COLO668 (cell line): ENCODE measurements at regions not wholly inside any gene's neighbourhood (a gene's known extent, or its start where the extent isn't known, plus 50 kb on each side); places are given as distances from the start of the nearest gene placed in this dataset.
A peak's percentile ranks its signal among the peaks of the same experiment; 100 is the strongest.

Experiments used
- DNase-seq: peaks from one replicate; lab custom pipeline; 2025; ENCODE audit not compliant: unreplicated experiment; lab: John Stamatoyannopoulos, UW

DNA sequence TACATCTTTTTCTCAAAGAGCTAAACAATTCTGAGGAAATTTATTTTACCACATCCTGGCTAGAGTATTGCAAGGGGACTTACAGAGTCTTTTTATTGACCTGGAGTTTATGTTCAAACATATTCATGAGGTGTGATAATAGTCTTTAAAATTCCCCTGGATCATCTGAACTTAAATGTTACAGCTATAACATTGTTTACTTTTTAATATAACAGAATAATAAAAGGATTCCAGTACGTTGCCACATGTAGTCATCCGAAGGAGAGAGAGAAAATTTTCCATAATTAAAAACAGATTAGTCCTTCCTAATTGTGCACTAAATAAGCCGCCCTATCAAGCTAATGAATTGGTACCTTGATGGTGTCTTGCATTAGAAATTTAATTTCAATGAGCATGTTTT is 765.4 kb upstream of the MAP3K7 start:
- DNase-seq: no peak

DNA sequence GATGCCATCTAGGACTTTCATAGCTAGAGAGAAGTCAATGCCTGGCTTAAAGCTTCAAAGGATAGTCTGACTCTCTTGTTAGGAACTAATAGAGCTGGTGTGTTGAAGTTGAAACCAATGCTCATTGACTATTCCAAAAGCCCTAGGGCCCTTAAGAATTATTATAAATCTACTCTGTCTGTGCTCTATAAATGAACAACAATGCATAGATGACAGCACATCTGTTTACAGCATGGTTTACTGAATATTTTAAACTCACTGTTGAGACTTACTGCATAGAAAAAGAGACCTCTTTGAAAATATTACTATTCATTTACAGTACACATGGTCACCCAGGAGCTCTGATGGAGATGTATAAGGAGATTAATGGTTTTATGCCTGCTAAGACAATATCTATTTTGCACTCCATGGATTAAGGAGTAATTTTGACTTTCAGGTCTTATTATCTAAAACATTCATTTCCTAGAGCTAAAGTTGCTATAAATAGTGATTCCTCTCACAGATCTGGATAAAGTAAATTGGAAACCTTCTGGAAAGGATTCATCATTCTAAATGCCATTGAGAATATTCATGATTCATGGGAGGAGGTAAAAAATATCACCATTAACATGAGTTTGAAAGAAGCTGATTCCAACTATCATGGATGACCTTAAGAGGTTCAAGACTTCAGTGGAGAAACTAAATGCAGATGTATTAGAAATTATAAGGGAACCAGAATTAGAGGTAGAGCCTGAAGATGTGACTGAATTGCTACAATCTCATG is 763.5 kb upstream of the MAP3K7 start:
- no peak for DNase-seq

DNA sequence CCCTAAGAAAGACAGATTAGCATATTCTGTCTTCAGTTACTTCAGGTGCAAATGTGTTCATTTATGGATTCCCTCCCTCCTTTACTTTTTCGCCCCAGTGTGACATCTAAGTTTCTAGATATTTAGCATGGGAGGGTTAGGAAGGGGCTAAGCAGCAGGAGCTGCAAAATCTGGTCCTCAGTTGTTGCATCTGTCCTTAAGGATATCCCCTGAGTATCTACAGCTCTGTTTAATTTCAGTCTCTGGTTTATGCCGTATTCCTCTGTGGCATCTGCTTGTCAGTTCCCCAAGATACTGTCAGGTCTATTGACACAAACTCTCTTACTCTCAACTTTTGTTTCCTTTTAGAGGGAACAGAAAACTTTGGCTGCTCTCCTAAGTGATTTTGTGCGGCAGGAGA is 754.6 kb upstream of the MAP3K7 start:
- DNase-seq: no peak

- DNase-seq: no peak
These were observed 754.1 kb upstream of the MAP3K7 start for GRCh38 chr6:91340896-91341395.

DNA sequence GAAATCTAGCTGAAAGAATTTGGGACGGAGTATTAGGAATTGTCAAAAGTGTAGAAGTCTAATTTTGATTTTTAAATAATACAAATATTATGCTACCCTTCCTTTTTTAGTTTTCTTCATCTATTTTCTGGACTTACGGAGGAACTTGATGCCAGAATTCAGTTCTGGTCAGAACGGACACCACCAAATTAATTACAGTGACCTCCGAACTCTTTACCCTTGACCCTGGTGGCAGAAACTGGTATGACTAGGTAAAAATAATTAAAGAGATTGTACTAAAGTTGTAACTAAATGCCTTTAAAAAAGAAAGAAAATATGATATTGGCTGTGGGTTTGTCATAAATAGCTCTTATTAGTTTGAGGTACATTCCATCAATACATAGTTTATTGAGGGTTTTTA is 751.1 kb upstream of the MAP3K7 start:
- no peak for DNase-seq

DNA sequence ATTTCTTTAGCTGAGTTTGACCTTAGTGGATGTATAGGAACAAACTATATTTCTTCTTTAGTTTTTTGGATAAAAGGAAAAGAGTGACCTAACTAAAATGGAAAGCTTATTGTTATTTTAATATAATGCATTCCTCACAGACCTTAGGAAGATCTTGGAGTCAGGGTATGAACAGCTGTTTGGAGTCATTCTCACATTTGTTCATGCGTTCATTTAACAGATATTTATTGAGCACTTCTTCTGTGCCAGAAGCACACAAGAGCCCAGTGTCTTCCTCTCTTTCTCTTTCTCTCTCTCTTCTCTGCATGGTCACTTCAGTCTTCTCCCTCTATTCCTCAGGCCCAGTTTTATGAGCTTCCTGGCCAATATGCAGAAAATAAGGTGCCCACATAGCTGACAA is 744.0 kb upstream of the MAP3K7 start:
- no peak for DNase-seq

GRCh38 chr6:91328241-91328640 is 741.4 kb upstream of the MAP3K7 start:
- no peak for DNase-seq

DNA sequence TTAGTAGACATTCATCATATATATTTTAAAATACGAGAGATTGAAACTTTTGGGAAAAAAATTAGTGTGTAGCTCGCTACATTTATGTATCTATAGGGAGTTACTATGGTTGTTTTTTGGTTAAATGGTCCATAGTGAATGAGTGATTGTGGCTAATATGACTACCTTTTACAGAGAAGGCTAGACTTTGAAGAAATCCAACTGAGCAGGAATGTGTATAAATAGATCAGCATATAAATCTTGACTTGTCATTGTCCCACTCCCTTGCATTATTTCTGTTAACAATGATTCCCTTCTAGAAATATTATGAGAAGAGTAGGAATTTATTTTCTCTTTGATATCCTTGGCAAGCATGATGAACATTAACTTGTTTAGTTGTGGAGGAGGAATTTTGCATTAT is 737.8 kb upstream of the MAP3K7 start:
- DNase-seq: no peak

- DNase-seq: no peak
These were observed 731.1 kb upstream of the MAP3K7 start for GRCh38 chr6:91317984-91318383.

DNA sequence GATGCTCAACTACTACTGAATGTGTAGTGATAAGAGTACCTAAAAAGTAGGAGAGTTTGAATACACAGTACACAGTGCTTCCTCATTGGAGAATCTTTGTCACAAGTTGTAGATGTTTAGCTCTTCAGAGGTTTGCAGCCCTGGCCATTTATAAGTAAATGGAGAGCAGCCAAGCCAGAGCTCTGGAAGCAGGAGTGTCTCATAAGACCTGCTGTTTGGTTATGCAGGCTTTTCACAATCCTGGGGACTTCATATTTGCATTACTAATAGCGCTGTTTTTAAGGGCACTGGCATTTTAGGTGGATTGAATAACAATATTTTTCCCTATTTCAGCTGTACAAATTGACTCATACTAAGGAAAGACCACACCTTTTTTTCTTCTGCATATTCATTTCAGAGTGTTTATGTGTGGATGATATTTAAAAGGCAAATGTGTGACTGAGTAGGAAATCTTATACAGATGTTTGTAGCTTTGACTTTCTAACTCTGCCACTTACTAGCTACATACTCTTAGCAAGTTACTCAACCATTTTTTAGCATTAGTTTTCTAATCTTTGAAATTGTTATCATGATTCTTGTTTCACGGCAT is 730.5 kb upstream of the MAP3K7 start:
- no peak for DNase-seq

GRCh38 chr6:91310178-91310577 is 723.3 kb upstream of the MAP3K7 start:
- DNase-seq: no peak

- no peak for DNase-seq
These were observed 718.9 kb upstream of the MAP3K7 start for GRCh38 chr6:91305755-91306154.

DNA sequence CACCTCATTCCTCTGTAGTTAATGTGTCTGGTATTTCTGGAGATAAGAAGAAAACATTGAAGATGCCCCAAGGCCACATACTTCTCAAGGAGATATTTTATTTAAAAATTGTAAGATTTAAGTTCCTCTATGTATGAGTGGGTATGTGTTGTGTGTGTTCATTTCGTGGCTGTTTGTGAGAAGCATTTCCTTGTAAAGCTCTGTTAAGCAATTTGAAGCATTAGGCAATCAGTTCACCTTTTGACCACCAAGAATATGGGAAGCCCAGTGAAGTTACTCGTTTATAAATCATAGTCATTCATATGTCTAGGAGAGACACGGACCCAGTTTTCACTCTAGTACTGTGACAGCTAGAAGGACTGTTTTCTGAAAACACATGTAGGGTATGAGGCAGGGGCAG is 717.6 kb upstream of the MAP3K7 start:
- DNase-seq: no peak

DNA sequence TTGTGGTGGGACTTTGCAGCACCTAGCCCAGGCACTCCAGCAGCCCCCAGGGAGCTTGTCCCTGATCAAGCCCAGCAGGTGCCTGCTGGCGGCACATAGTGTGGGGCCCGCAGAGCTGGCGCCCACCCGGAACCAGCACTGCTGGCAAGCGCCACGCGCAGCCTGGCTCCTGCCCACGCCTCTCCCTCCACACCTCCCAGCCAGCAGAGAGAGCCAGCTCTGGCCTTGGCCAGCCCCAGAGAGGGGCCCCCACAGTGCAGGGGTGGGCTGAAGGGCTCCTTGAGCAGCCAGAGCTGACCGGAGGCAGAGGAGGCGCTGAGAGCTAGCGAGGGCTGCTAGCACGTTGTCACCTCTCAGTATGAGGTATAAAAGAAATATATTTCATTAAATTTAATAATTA is 716.5 kb upstream of the MAP3K7 start:
- DNase-seq: no peak

DNA sequence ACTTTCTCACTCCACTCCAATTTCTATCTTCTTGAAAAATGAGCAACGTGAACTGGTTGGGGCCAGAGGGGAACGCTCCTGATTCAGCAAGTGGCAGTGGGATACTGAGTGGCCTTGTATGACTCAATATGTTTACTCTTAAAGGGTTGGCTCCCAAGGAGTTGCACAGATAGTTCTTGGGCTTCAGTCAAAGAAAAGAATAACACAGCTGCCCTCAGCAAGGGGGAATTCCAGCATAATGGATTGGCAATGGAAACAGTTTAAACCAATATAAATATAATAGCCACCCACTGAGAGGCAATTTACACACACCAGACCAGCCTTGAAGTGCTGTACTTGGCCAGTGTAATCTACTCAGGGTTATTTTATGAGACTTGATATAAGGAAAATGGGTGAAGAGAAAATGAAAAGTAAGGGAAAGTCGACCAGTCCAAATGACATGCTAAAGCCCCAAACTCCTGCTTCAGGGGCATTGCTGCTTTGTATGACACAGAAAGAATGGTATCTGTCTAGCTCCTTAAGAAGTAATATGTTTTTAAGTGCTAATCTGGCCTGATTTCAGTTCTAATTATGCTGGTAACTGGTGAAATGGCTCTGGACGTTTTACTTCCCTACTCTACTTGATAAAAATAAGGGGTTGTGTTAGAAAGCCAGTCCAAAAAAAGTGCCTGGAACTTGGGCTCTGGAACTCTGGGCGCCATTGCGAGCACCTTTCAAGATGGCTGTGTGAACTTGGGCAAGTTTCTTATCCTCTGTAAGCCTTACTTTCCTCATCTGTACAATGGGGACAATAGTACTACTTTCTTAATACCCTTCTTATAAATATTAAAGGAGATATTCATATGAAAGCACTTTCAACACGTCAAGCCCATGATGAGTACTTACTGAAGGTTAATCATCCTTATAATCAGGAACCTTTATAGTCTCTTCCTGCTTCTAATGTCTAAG is 712.9 kb upstream of the MAP3K7 start:
- peak; percentile 6 for DNase-seq

GRCh38 chr6:91298543-91299145 is 711.8 kb upstream of the MAP3K7 start:
- no peak for DNase-seq

- DNase-seq: no peak
These were observed 706.5 kb upstream of the MAP3K7 start for GRCh38 chr6:91293395-91293794.

DNA sequence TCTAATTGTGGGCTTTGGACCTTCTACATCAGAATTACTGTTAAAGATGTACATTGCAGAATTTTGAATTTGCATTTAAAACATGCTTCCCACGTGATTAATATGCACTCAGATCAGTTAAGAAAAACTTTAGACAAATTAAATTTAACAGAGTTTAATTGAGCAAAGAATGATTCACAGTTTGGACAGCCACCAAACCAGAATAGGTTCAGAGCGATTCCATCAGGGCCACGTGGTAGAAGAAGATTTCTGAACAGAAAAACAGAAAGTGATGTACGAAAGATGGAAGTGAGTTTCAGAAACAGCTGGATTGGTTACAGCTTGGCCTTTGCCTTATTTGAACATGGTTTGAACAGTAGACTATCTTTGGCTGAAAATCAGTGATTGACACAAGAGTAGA is 704.2 kb upstream of the MAP3K7 start:
- no peak for DNase-seq

- DNase-seq: no peak
These were observed 701.9 kb upstream of the MAP3K7 start for GRCh38 chr6:91288741-91289140.

GRCh38 chr6:91281901-91282300 is 695.0 kb upstream of the MAP3K7 start:
- DNase-seq: no peak

- no peak for DNase-seq
These were observed 693.6 kb upstream of the MAP3K7 start for GRCh38 chr6:91280494-91280830.
